ENCODE measurements at regions not wholly inside any gene's neighbourhood (a gene's known extent, or its start where the extent isn't known, plus 50 kb on each side); places are given as distances from the start of the nearest gene placed in this dataset.

- no peak overlapping the region for H2BK15ac ChIP-seq (ENCODE audit: low read depth, low read length)
- H3K79me1 ChIP-seq (ENCODE audit: low read depth in 1 of 2, low read length in 2 of 2), result no peaks in the 10 kb centered on the region
- no peak overlapping the region for H4K8ac ChIP-seq (ENCODE audit: low read depth in 2 of 2, low read length in 2 of 2)
- no peak overlapping the region for H3K14ac ChIP-seq (replicated peaks; ENCODE audit: low read depth, low read length)
- H3K36me3 ChIP-seq (ENCODE audit: control insufficient read depth, insufficient read depth, low read length), result no peaks in the 10 kb centered on the region
- no peaks in the 10 kb centered on the region for H3K4me1 ChIP-seq (ENCODE audit: control insufficient read depth, insufficient read depth, low read length)
- dilution Hi-C loops (cut with HindIII; ENCODE audit: low sequenced_read_pairs, unreplicated experiment), result no loop called here
- no peak overlapping the region for H3K9ac ChIP-seq (ENCODE audit: low read depth, low read length)
- no peak overlapping the region for H2AK5ac ChIP-seq (ENCODE audit: low read depth, low read length)
- no peaks in the 10 kb centered on the region for H3K9me1 ChIP-seq (ENCODE audit: insufficient read depth, low read length)
- H3K27ac ChIP-seq (ENCODE audit: insufficient read depth, low read length), result no peak overlapping the region
- no peak overlapping the region for H4K91ac ChIP-seq (ENCODE audit: insufficient read depth, low read depth, low read length)
- H3K4me3 ChIP-seq (ENCODE audit: insufficient read depth, low read depth, low read length), result no peak overlapping the region
- ATAC-seq (ENCODE audit: low read depth) (no peak), DNase-seq (no peak)
- H2BK5ac ChIP-seq (ENCODE audit: low read depth, low read length, poor library complexity, severe bottlenecking), result no peak overlapping the region
- H3K27me3 ChIP-seq (ENCODE audit: control insufficient read depth, insufficient read depth, low read length), result no peaks in the 10 kb centered on the region
- H2BK120ac ChIP-seq (ENCODE audit: low read depth, low read length), result no peak overlapping the region
- intact Hi-C loops (cut with micrococcal nuclease), result no loop called here
- no peak overlapping the region for H4K5ac ChIP-seq (ENCODE audit: low read depth, low read length)
- WGBS, 2 experiments (ENCODE audit: extremely low coverage in 2 of 2, insufficient read length in 1 of 2), result 0% methylated on average over 1 of the region's 6 CpGs; no CpG with 5 or more reads in 1 of the 2 experiments
- no TSS peak for BruUV-seq (replicated peaks)
- CTCF ChIA-PET, result no interaction called here
- H3K4me2 ChIP-seq (ENCODE audit: low read depth, low read length), result no peak overlapping the region
- no peak overlapping the region for H3K23ac ChIP-seq (ENCODE audit: low read depth, low read length)
- H2AK9ac ChIP-seq (replicated peaks; ENCODE audit: low read depth, low read length, poor library complexity), result no peak overlapping the region
- TF ChIP-seq SMC3 (IDR thresholded peaks at IDR 0.05; ENCODE audit: low read depth, low read length) (no peak), FOS (IDR thresholded peaks at IDR 0.05; ENCODE audit: low read depth, low read length) (no peak), MAFK (IDR thresholded peaks at IDR 0.05; ENCODE audit: low read depth, low read length) (no peak), RCOR1 (IDR thresholded peaks at IDR 0.05; ENCODE audit: insufficient replicate concordance, low read length) (no peak), MAZ (IDR thresholded peaks at IDR 0.05; ENCODE audit: borderline replicate concordance, low read depth, low read length) (no peak), POLR2A (IDR thresholded peaks at IDR 0.05; ENCODE audit: low read depth, low read length) (no peak), MXI1 (IDR thresholded peaks at IDR 0.05; ENCODE audit: borderline replicate concordance, low read depth, low read length) (no peak), ELK1 (IDR thresholded peaks at IDR 0.05; ENCODE audit: borderline replicate concordance, low read depth, low read length) (no peak), CTCF (conservative IDR thresholded peaks at IDR 0.05; ENCODE audit: low read depth, low read length) (no peak), RFX5 (IDR thresholded peaks at IDR 0.05; ENCODE audit: low read depth, low read length) (no peak)
- H2BK20ac ChIP-seq (ENCODE audit: low read depth, low read length), result no peak overlapping the region
- POLR2A ChIA-PET (ENCODE audit: unreplicated experiment), result no interaction called here
- no peak overlapping the region for H2AFZ ChIP-seq (replicated peaks; ENCODE audit: low read length, poor library complexity)
- no peak overlapping the region for H3K18ac ChIP-seq (ENCODE audit: low read depth, low read length)
- no peaks in the 10 kb centered on the region for H4K20me1 ChIP-seq (ENCODE audit: insufficient read depth, low read length)
- H3K4ac ChIP-seq (ENCODE audit: low read depth, low read length), result no peak overlapping the region
- H3K56ac ChIP-seq (ENCODE audit: extremely low read depth, insufficient read depth, low read length), result no peak overlapping the region
- H3K9me3 ChIP-seq (ENCODE audit: control insufficient read depth, insufficient read depth, low read length), result peaks cover 21% of the 10 kb centered on the region
- in situ Hi-C loops (cut with MboI; ENCODE audit: low sequenced_read_pairs), result no loop called here
Observed at GRCh38 chr1:4586611-4587160, 67.7 kb upstream of the AJAP1 start.
